ENCODE measurements at regions not wholly inside any gene's neighbourhood (a gene's known extent, or its start where the extent isn't known, plus 50 kb on each side); places are given as distances from the start of the nearest gene placed in this dataset.

DNA sequence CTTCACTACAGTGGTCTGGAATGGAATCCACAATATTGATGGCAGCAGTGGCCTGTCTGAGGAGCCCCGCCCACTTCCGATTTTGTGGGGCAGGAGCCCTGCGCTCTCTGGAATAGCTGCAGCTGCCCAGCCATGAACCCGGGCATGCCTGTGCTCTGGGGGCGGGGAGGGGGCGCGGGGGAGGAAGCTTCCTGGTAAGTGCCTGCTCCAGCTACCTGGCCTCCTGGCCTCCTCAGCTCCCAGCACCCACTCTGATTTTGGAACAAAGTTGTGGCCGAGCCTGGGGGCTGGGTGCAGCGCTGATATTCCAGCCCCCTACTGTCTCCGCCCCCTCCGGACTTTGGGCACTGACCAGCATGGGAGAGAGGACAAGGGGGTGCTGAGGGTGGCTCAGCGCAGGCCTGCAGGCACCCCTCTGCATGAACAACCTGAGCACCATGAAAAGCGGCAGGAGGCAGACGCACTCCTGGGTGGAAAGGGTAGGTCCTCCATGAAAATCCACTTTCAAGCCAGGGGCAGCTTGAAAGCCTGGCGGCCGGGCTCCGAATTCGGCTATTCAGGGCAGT lies 972.7 kb upstream of the AGA start:
- no peak for DNase-seq (ENCODE audit: low spot score)

DNA sequence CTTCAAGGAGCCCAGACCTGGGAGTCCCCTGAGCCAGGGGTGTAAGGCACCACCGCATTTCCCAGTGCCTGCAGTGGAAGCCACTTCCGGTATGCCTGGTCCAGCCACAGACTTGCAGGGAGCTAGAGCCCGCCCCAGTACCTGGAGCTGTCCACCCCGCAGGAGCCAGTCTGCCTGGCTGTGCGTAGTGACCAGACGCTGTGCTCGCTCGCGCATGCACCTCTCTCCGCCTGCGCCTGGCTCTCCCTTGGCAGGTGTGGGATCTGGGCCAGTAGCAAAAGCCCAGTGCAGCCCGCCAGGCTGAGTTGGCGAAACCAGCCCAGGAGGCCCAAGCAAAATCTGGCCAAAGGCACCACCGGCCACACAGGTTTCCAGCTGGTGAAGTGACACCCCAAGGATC lies 973.7 kb upstream of the AGA start:
- no peak for DNase-seq (ENCODE audit: low spot score)

DNA sequence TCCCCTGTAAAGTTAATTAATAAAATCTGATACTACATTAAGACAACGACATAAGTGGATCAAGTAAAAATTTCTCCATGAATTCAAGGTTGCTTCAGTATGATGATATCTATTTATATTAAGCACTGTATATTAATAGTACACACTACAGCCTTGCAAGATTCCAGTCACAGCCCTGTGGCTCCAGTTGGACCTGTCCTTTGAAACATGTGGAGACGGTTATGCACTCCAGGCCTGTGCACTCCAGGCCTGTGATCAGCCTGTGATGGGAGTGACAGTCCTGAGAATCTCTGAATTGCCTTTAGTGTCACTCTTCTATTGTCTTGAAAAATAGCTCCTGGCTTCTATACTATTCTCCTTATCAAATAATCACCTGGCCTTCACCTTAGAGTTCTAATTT lies 981.1 kb upstream of the AGA start:
- no peak for DNase-seq (ENCODE audit: low spot score)

DNA sequence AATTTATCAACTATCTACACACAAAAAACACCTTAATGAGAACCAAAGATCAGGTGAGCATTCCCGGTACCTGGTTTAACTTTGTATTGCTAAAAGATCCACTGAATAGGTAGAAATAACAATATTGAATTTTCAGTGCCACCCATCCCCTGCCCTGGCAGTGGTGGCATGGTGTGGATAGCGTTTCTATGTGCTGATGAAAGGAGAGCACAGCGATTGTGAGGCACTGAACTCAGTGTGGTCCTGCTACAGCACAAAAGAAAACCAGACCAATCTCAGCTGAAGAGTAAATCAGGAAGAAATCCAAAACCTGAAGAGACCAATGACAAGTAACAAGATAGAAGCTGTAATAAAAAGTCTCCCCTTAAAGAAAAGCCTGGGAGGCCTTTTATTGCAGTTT lies 984.6 kb upstream of the AGA start:
- DNase-seq (ENCODE audit: low spot score): no peak

DNA sequence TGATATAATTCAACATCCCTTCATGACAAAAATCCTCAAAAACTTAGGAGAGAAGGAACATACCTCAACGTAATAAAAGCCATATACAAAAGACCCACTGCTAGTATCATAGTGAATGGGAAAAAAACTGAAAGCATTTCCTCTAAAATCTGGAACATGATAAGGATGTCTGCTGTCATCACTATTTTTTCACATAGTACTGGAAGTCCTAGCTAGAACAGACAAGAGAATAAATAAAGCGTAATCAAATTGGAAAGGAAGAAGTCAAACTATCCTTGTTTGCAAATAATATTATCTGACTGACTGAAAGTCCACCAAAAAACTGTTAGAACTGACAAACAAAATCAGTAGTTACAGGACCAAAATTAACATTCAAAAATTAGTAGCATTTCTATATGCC lies 985.4 kb upstream of the AGA start:
- no peak for DNase-seq (ENCODE audit: low spot score)

DNA sequence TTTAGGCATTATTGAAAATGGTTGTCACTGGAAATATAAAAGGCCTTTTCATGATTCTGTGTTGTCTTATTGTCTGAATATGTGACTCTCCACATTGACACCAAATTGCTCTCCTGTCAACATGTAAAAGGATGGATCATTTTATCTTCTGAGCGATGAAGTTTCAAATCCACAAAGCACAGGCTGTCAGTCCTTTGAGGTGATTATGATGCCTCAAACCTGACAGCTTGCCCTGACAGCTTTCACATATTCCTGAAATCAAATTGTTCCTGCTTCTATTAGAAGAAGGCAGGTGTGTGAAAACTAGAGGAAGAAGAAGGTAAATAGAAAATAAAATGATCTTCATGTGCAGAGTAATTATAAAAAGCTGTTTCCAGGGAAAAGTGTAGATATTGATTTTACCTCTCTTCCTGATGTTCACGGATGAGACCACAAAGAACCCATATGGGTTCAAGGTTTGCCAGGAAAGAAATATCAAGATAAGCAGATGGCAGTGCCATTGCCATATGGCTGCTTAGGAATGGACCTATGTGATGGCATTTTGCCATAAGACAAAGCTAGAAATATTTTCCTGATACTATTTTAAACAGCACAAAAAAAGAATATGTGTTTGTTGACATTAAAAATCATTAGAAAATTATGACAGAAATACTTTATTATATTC lies 1006.3 kb upstream of the AGA start:
- DNase-seq (ENCODE audit: low spot score): no peak

DNA sequence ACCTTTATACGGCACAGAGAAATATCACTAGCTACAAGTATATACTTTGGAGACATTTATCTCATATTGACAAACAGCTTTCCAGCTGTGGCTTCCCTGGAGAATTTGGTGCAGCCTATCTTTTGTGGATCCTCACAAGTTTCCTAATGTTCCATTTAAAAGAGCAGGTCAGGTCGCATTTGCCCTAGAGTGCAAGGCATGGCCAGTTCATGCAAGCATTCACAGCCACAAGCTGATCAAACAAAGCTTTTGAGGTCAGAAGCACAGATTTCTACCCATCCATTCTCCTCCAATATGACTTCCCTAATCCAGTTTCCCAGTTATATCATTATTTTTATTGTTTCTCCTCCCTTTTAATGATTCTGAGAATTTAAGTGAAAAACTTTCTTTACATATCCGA lies 1008.4 kb upstream of the AGA start:
- no peak for DNase-seq (ENCODE audit: low spot score)

DNA sequence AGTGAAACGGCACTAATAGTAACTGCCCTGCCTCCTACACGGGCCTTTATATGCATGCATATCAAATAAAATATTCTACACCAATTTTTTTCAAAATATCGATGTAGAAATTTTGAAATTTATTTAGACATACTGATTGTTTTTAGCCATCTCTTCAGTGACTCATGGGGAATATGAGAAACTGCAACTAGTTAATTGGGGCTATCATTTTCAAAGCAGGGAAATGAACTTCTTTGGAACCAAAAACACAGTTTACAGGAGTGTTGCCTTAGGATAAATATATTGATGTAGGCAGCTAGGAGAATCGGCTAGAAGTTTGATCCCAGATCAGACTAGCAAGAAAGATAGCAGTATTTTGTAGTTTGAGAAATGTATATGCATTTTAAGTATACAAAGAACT lies 1010.8 kb upstream of the AGA start:
- DNase-seq (ENCODE audit: low spot score): no peak

DNA sequence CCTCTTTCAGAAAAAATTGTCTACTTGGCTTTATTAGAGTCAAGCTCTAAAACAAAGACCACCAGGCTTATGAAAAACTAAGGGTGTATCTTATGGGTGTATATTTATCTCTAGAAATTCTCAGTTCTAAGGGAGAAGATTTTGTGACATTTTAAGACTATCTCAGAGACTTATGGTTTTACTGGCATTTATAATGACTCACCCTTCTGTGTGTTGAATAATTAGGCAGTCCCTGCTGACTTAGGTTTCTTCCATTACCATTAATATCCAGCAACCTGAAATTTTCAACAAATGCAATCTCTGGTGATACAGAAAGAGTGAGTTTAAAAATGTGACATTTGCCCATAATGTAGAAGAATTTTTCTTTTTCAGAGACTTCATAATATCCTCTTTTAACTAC lies 1015.0 kb upstream of the AGA start:
- no peak for DNase-seq (ENCODE audit: low spot score)

DNA sequence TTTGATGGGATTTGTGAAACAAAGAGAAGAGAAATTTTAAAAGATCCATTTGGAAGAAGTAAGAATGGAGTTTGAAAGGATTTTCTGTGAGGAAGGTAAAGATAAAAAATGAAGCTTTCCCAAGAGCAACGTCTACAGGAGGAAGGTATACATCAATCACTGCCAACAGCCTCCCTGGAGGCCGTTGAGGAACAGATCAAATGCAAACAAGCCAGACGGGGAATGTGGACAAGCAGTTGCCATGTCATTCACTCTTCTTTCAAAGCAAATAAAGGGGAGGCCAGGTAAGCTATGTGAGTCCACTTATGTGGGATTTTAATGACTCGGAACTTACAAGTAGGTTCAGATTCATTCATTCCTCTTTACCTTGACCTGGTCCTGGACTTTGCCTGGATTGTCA lies 1020.5 kb upstream of the AGA start:
- no peak for DNase-seq (ENCODE audit: low spot score)

DNA sequence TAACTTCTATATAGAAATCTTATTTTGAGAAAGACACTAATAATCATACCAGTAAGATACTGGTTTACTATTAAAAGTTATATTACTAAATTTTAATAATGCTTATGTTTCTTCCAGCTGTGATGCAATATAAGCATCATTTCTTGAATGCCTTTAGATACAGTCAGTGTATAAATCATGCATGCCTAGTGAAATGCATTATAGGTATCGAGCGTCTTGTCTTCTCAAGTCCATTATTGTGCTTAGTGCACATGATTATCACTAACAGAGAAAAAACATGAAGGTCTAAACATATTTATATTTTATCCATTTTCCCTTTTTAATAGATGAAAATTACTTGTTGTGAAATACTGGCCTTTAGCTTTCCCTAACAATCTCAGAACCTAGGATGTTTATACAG lies 1021.5 kb upstream of the AGA start:
- no peak for DNase-seq (ENCODE audit: low spot score)

DNA sequence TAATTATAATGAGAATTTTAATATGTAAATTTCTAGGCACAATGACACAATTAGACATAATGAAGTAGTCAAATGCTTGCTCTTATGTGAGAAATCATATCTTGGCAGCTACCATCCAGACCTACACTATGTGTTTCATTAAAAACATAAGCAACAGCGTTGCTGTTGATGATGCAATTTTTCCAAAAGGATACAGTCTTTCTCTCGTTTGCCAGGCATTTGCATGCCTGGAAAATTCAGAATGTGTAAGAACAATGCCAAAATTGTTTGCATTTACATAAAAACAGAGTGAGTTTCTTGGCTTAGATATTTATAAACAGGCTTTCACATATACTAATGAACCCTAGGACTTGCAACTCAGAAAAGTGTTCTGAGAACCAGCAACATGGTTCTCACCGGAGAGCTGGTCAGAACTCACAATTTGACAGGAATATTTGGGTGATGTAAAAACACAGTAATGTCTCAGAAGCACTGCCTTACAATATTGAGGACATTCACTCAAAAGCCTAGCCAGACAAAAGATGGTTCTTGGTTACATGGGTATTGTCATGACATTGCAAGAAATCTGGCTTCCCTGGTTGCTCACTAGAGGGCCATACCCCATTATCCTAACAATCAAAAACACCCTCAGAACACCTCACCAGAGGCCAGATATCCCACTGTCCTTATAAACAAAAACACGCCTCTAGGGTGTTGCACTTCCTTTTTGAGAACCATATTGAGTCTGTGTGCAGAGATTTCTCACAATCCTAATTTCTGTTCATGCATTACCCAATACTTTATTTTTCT lies 1029.0 kb upstream of the AGA start:
- DNase-seq (ENCODE audit: low spot score): no peak

DNA sequence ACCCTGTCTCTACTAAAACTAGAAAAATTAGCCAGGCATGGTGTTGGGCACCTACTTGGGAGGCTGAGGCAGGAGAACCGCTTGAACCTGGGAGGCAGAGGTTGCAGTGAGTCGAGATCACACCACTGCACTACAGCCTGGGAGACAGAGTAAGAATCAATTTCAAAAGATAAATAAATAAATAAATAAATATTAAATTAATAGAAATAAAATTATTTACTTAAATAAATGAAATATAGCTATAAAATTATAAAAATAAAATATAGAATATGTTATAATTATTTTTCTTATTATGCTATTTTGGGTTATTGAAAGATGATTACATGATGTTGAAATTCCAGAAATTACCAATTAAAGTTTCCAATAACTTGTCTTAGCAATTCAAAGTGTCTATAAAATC lies 1029.8 kb upstream of the AGA start:
- no peak for DNase-seq (ENCODE audit: low spot score)

DNA sequence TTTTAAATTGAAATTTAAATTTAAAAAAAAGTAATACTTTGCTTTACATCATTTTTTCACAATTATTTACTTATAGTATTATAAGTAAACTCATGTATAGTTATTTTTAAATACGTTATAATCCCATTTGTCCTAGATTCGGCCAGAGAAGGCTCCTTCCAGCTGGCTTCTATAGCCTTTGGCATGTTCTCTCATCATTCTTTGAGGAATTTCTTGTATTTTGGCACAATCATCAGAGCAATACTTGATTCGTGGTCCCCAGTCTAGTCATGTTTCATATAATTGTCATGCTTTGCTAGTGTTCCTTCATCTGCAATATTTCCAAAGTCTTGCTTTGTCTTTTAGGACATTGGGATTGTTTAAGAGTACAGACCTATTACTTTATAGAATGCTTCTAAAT lies 1037.9 kb upstream of the AGA start:
- DNase-seq (ENCODE audit: low spot score): no peak

DNA sequence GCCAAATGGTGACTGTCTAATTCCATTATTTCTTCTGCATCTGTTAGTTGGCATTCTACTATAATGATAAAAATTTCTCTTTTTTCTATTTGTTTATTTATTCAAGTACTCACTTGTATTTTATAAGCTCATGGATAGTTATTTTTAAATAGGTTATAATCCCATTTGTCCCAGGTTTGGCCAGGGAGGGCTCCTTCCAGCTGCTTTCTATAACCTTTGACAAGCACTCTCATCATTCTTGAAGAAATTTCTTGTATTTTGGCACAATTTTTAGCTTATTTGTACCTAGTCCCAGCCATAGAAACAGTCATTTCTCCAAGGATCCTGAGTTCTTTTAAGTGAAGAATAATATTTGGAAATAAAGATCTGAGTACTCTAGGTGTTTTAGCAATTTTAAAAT lies 1038.6 kb upstream of the AGA start:
- DNase-seq (ENCODE audit: low spot score): no peak

DNA sequence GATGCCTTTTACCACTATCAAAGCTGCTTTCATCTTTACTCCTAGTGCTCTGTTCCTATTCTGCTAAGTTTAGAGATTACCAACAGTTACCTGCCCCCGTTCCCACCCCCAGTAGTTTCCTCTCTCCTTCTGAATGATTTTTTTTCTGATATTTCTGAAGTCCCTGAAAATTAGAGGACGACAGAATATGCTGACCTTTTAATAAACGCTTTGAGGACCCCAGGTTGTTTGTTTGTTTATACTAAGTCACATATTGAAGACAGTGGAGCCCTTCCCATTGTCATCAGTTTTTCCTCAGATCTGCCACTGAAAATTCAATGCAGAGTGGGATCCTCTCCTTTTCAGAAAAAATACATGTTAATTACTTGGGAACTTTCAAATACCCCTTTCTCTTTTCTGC lies 1039.3 kb upstream of the AGA start:
- DNase-seq (ENCODE audit: low spot score): no peak

DNA sequence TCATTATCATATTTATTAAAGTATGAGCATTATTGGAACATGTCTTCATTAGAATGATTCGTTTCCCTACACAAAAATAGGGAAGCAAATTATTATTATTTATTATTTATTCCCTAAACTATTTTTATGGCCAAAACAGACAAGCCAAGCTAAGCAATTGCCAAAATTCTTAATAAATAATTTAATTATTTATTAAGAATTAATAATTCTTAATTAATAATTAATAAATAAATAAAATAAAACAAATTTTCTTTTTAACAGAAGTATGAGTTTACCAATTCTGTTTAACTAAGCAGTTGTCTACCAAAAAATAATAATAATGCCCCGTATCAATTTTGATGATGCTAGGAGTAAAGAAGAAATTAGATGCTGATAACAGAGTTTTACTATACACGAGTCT lies 1080.8 kb upstream of the AGA start:
- DNase-seq (ENCODE audit: low spot score): no peak

DNA sequence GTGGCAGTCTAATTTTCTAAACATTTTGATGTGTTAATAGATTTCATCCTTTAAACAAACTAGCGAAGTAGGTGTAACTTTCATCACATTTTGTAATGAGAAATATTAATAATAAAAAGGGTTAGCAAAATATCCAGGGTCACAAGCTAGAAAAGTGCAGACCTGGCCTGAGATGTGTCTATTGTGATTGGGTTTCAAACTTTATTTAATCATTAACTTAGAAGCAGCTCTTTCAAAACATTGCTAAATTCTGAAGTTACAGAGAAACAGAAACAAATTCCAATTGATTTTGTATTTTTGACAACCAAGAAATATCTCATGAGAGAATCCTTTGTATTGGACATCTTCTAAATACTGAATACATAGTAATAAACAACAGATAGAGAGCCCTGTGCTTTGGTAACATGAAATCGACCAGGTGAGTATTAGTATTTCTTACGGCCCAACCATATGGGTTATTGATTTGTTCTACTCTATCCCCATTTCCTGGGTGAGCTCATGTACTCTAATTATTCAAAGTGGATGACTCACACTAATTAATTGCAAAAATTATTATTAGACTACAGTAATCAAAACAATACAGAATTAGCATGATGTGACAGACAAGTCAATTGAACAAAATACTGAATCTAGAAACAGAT lies 1093.8 kb upstream of the AGA start:
- DNase-seq (ENCODE audit: low spot score): no peak

DNA sequence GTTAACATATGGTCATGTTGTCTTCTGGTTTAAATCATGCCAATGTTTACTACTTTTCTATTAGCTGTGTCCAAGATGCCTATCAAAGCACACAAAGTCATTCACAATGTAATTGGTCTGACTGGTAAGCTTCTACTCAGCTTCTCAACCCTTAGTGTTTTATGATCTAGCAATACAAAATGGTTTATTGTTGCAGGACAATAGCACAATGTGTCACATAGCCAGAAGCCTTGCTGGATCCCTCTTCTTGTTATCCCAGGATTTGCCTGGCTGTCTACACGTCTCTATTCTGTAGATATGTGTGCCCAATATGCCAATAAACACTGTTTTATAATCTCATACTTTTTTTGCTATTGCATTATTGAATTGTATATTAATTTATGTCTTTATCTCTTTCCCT lies 1111.0 kb upstream of the AGA start:
- no peak for DNase-seq (ENCODE audit: low spot score)

DNA sequence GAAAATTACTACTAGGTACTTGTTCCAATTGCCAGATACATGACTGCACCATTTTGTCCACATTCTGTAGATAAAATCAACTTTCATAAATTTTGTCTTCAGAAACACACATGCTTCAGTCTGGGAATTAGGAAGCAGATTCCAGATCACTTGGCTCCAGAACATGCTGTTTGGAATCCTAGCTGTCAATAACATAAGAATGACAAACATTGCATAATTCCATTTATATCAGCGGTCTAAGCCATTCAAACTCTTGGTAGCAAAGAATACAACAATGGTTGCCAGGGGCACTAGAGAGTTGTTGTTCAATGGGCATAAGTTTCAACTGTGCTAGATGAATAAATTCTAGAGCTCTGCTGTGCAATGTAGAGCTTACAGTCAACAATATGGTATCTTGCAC lies 1112.1 kb upstream of the AGA start:
- DNase-seq (ENCODE audit: low spot score): no peak

DNA sequence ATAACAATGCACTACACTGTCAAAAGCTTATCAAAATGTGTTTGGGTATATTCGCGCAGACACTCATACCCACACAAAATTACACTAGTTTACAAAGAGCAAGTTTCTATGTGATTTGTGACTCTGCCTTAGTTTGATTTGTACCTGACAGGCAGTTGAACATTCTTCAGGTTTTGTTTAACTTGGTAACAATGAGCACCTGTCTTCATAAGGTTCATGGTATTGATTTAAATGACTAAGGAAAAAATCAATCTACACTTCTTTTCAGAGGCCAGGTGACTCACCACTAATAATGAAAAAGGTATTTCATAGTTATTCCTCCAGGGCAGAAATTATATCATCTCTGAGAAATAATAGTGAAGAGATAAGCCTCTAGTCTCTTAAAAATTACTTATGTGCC lies 1114.6 kb upstream of the AGA start:
- no peak for DNase-seq (ENCODE audit: low spot score)

DNA sequence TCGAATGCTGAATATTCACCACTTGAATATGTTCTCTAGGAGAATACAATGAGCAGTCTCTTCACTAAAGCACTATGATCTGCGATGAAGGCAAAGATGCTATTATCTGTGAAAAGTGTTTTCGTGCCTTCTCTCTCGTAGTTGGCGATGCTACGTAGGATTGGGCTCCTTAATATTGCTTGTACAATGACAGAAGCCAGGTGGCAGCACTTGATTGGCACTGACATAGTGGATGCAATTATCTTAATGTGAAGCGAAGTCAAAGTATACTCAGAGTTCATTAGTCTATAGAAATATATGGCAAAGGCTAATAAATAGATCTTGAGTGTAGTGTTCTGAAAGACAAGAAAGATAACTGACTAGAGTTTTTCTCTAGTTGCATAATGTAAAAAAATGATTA lies 1135.7 kb upstream of the AGA start:
- no peak for DNase-seq (ENCODE audit: low spot score)

DNA sequence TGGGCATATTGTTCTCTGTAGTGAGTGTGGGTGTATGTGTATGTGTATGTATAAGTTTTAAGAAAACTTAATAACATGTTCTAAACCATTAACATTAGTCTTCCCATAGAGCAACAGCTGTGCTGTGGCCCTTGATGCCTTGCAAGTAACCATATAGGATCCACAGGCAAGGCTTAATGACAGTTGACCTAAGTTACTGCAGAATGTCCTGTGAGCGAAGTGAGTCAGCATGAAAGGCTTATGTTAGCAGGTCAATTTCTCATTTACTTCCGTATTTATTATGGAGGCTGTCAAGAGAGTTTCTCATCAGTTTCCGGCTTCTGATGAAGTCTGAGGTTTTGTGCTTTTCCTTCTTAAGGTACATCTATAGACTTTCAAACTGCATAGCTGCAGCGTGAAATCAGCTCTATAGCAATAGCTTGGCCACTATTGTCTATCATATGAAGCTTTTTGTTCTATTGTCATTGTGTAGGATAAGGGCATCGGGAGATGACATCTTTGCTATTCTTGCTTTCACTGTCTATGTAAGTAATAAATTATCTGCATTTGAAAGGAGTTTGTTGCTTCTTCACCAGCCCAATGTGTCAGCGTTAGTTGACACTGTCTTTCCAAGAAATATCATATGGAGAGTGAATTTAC lies 1153.4 kb upstream of the AGA start:
- DNase-seq (ENCODE audit: low spot score): no peak

Measured in AG08395 (cell line).